ENCODE measurements at regions not wholly inside any gene's neighbourhood (a gene's known extent, or its start where the extent isn't known, plus 50 kb on each side); places are given as distances from the start of the nearest gene placed in this dataset.

DNA sequence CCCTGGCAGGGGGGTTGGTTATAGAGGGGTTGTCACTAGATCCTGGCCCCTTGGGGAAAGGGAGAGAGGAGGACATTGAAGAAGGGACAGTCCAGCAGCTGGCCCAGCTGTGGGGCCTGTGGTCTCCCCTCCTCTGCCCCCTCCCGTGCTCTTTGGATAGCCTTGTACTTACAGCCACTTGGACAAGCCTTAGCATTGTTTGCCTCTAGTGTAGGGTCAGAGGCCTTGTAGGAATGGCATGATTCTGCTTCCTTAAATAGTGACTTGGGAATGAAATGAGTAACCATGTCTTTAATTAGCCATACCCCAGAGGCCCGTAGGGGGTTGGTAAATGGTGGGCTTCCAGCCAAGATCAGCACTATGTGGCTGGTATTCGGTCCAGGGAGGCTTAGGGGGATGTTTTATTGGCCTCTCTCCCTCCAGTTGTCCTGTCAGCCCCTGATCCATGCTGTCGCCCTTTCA, 230.6 kb downstream of the PTTG2 start:
- Histone ChIP-seq H3K4me1 (ENCODE audit: control insufficient read depth, insufficient read depth, low read length) (peaks cover 6% of the 10 kb centered on the region), H3K14ac (replicated peaks; ENCODE audit: low read depth, low read length) (peak overlapping the region; percentile 37), H3K79me1 (ENCODE audit: low read depth in 1 of 2, low read length in 2 of 2) (no peaks in the 10 kb centered on the region), H2AK5ac (ENCODE audit: low read depth, low read length) (peak overlapping the region; percentile 77; the same call in 1 of the 2 replicates), H4K8ac (ENCODE audit: low read depth in 2 of 2, low read length in 2 of 2) (peak overlapping the region in 1 of 2 experiments; percentile 47; a peak in 1 of 4 replicates), H3K9me3 (ENCODE audit: control insufficient read depth, insufficient read depth, low read length) (peaks cover 5% of the 10 kb centered on the region), H3K9ac (ENCODE audit: low read depth, low read length) (no peak overlapping the region), H3K4ac (ENCODE audit: low read depth, low read length) (peak overlapping the region; percentile 67), H2BK20ac (ENCODE audit: low read depth, low read length) (peak overlapping the region; percentile 64; the same call in 1 of the 2 replicates), H3K9me1 (ENCODE audit: insufficient read depth, low read length) (peaks cover 3% of the 10 kb centered on the region), H3K27ac (ENCODE audit: insufficient read depth, low read length) (peak overlapping the region; percentile 57), H2BK120ac (ENCODE audit: low read depth, low read length) (peak overlapping the region; percentile 73), H4K91ac (ENCODE audit: insufficient read depth, low read depth, low read length) (0 out of 2 replicates have a peak overlapping the region, but pooled peaks have one; percentile 19), H2BK15ac (ENCODE audit: low read depth, low read length) (no peak overlapping the region; the same call in 2 of the 3 replicates), H2BK5ac (ENCODE audit: low read depth, low read length, poor library complexity, severe bottlenecking) (peak overlapping the region; percentile 52), H2AFZ (replicated peaks; ENCODE audit: low read length, poor library complexity) (peak overlapping the region; percentile 69), H3K4me3 (ENCODE audit: insufficient read depth, low read depth, low read length) (no peak overlapping the region), H3K36me3 (ENCODE audit: control insufficient read depth, insufficient read depth, low read length) (no peaks in the 10 kb centered on the region), H3K18ac (ENCODE audit: low read depth, low read length) (peak overlapping the region; percentile 18; the same call in 1 of the 2 replicates), H4K20me1 (ENCODE audit: insufficient read depth, low read length) (no peaks in the 10 kb centered on the region), H4K5ac (ENCODE audit: low read depth, low read length) (no peak overlapping the region), H3K27me3 (ENCODE audit: control insufficient read depth, insufficient read depth, low read length) (no peaks in the 10 kb centered on the region), H3K56ac (ENCODE audit: extremely low read depth, insufficient read depth, low read length) (no peak overlapping the region), H3K4me2 (ENCODE audit: low read depth, low read length) (0 out of 2 replicates have a peak overlapping the region, but pooled peaks have one; percentile 30), H3K23ac (ENCODE audit: low read depth, low read length) (no peak overlapping the region), H2AK9ac (replicated peaks; ENCODE audit: low read depth, low read length, poor library complexity) (peak overlapping the region; percentile 6)
- POLR2A ChIA-PET (ENCODE audit: unreplicated experiment): no interaction called here
- whole genome bisulfite sequencing, 2 experiments (ENCODE audit: extremely low coverage in 2 of 2, insufficient read length in 1 of 2): no CpG with 5 or more reads among the region's 4 CpGs
- no TSS peak for BruUV-seq (replicated peaks)
- TF ChIP-seq, protein P1, sequence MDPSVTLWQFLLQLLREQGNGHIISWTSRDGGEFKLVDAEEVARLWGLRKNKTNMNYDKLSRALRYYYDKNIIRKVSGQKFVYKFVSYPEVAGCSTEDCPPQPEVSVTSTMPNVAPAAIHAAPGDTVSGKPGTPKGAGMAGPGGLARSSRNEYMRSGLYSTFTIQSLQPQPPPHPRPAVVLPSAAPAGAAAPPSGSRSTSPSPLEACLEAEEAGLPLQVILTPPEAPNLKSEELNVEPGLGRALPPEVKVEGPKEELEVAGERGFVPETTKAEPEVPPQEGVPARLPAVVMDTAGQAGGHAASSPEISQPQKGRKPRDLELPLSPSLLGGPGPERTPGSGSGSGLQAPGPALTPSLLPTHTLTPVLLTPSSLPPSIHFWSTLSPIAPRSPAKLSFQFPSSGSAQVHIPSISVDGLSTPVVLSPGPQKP (IDR thresholded peaks at IDR 0.05; ENCODE audit: borderline replicate concordance, low read depth, low read length): no peak
- 0 out of 2 replicates have a peak, but pooled peaks have one; percentile 2 for TF ChIP-seq SMC3 (IDR thresholded peaks at IDR 0.05; ENCODE audit: low read depth, low read length)
- CTCF ChIA-PET: no interaction called here
- ATAC-seq (ENCODE audit: low read depth): peak; percentile 68
- dilution Hi-C loops (cut with HindIII; ENCODE audit: low sequenced_read_pairs, unreplicated experiment): no loop called here
- intact Hi-C loops (cut with micrococcal nuclease): no loop called here
- DNase-seq: peak; percentile 70
- in situ Hi-C loops (cut with MboI; ENCODE audit: low sequenced_read_pairs): no loop called here

All from IMR-90 (cell line).